HFF-Myc (cell line): ENCODE measurements at regions not wholly inside any gene's neighbourhood (a gene's known extent, or its start where the extent isn't known, plus 50 kb on each side); places are given as distances from the start of the nearest gene placed in this dataset.

Source experiments
- DNase-seq: peaks from one replicate; pipeline ENCODE4 v3.0.0-alpha.2; 2011; ENCODE audit warnings: low read depth; ENCODE audit errors: extremely low read depth
- H3K4me3 ChIP-seq: replicated peaks from 2 replicates; pipeline ENCODE4 v1.5.1; 2011; ENCODE audit warnings: low read depth, mild to moderate bottlenecking, control low read depth, low read length
- CTCF ChIP-seq: IDR thresholded peaks from 2 replicates; pipeline ENCODE4 v1.5.1; 2012; ENCODE audit warnings: mild to moderate bottlenecking, low read depth, low read length, control low read depth; ENCODE audit errors: missing control alignments

GRCh38 chr12:28652239-28652638, 462.0 kb downstream of the CCDC91 start:
- DNase-seq, result no peak
- H3K4me3 ChIP-seq, result no peak overlapping the region
- no peak for TF ChIP-seq CTCF

GRCh38 chr12:28681980-28682379, 467.1 kb upstream of the FAR2 start:
- H3K4me3 ChIP-seq, result no peak overlapping the region
- no peak for TF ChIP-seq CTCF
- DNase-seq, result no peak

- no peak for DNase-seq
- no peak overlapping the region for H3K4me3 ChIP-seq
- TF ChIP-seq CTCF, result no peak
Measured at GRCh38 chr12:28683366-28683765, 465.7 kb upstream of the FAR2 start.

- no peak for TF ChIP-seq CTCF
- no peak overlapping the region for H3K4me3 ChIP-seq
- no peak for DNase-seq
Measured at GRCh38 chr12:28689398-28690175, 459.5 kb upstream of the FAR2 start.

GRCh38 chr12:28693565-28694219, 455.4 kb upstream of the FAR2 start:
- TF ChIP-seq CTCF, result no peak
- DNase-seq, result no peak
- no peak overlapping the region for H3K4me3 ChIP-seq

- no peak overlapping the region for H3K4me3 ChIP-seq
- TF ChIP-seq CTCF, result no peak
- no peak for DNase-seq
Measured at GRCh38 chr12:28698553-28698952, 450.5 kb upstream of the FAR2 start.
